Embryonic facial prominence (tissue), 1 donor: ENCODE measurements at regions not wholly inside any gene's neighbourhood (a gene's known extent, or its start where the extent isn't known, plus 50 kb on each side); places are given as distances from the start of the nearest gene placed in this dataset.

Source experiments
- DNase-seq: peaks from one replicate; pipeline ENCODE4 v3.0.0-alpha.2; 2016; ENCODE audit errors: extremely low spot score

GRCh38 chr2:151033271-151034248, 228.1 kb downstream of the RBM43 start:
- DNase-seq = no peak

GRCh38 chr2:151032741-151033191, 228.9 kb downstream of the RBM43 start:
- DNase-seq = peak; percentile 50

GRCh38 chr2:151030663-151031230, 230.9 kb downstream of the RBM43 start:
- no peak for DNase-seq

GRCh38 chr2:151029406-151030157, 232.1 kb downstream of the RBM43 start:
- no peak for DNase-seq

- no peak for DNase-seq
These were observed 232.9 kb downstream of the RBM43 start for GRCh38 chr2:151028691-151029176.

- DNase-seq = no peak
These were observed 234.5 kb downstream of the RBM43 start for GRCh38 chr2:151027151-151027550.

- no peak for DNase-seq
These were observed 235.8 kb downstream of the RBM43 start for GRCh38 chr2:151025816-151026215.

GRCh38 chr2:151024696-151025251, 236.9 kb downstream of the RBM43 start:
- no peak for DNase-seq

- DNase-seq = no peak
These were observed 239.8 kb downstream of the RBM43 start for GRCh38 chr2:151021747-151022452.

- DNase-seq = no peak
These were observed 241.3 kb downstream of the RBM43 start for GRCh38 chr2:151020411-151020810.

GRCh38 chr2:151009437-151010175, 252.1 kb downstream of the RBM43 start:
- DNase-seq = no peak

GRCh38 chr2:151007365-151007764, 254.3 kb downstream of the RBM43 start:
- no peak for DNase-seq

GRCh38 chr2:151002959-151003600, 258.6 kb downstream of the RBM43 start:
- no peak for DNase-seq

GRCh38 chr2:150997702-150998440, 263.8 kb downstream of the RBM43 start:
- peak; percentile 23 for DNase-seq

- DNase-seq = peak; percentile 86
These were observed 264.6 kb downstream of the RBM43 start for GRCh38 chr2:150997066-150997465.

- DNase-seq = no peak
These were observed 267.6 kb downstream of the RBM43 start for GRCh38 chr2:150994076-150994475.

GRCh38 chr2:150989969-150990368, 271.7 kb downstream of the RBM43 start:
- DNase-seq = no peak

GRCh38 chr2:150985741-150986140, 275.9 kb downstream of the RBM43 start:
- no peak for DNase-seq

GRCh38 chr2:150983314-150983897, 278.3 kb downstream of the RBM43 start:
- no peak for DNase-seq
